Esophagus (tissue), 2 donors: ENCODE measurements at regions not wholly inside any gene's neighbourhood (a gene's known extent, or its start where the extent isn't known, plus 50 kb on each side); places are given as distances from the start of the nearest gene placed in this dataset.
"Not testable (repeated sequence)": the region's sequence is repeated elsewhere in the genome, so short reads cannot be mapped to it uniquely, and the experiment has no call there.

Experiments used
- H3K27ac ChIP-seq, 2 donors: one replicate each; pipeline ENCODE4 v1.5.1; 2013; ENCODE audit warnings: low read depth in 2 of 2, mild to moderate bottlenecking in 2 of 2, inconsistent platforms in 1 of 2, low read length in 1 of 2, moderate library complexity in 1 of 2
- H3K27me3 ChIP-seq, 2 donors: one replicate each; pipeline ENCODE4 v1.6.1; 2013; ENCODE audit warnings: low read length in 2 of 2, control low read depth in 1 of 2, mild to moderate bottlenecking in 1 of 2; ENCODE audit not compliant: insufficient read depth in 2 of 2, control insufficient read depth in 1 of 2
- H3K36me3 ChIP-seq, 2 donors: one replicate each; pipeline ENCODE4 v1.6.1; 2013; ENCODE audit warnings: low read length in 1 of 2; ENCODE audit not compliant: control insufficient read depth in 2 of 2, insufficient read depth in 2 of 2
- H3K4me1 ChIP-seq, 2 donors: one replicate each; pipeline ENCODE4 v1.6.1; 2013; ENCODE audit warnings: low read length in 1 of 2; ENCODE audit not compliant: control insufficient read depth in 2 of 2, insufficient read depth in 2 of 2
- H3K4me3 ChIP-seq, 2 donors: one replicate each; pipeline ENCODE4 v1.5.1; 2013; ENCODE audit warnings: low read length in 2 of 2, mild to moderate bottlenecking in 2 of 2, low read depth in 1 of 2, moderate library complexity in 1 of 2
- H3K9me3 ChIP-seq, 2 donors: one replicate each; pipeline ENCODE4 v1.6.1; 2013; ENCODE audit warnings: mild to moderate bottlenecking in 2 of 2, low read depth in 1 of 2, low read length in 1 of 2, moderate library complexity in 1 of 2; ENCODE audit not compliant: control insufficient read depth in 2 of 2, insufficient read depth in 1 of 2
- WGBS, 2 donors: extraction: QIAGEN DNeasy Blood & Tissue Kit; methylation state at CpG; one replicate each; pipeline ENCODE4 v1.1.7; 2013; 5-methylcytosine and 5-hydroxymethylcytosine counted together
- donor health status: healthy with polysubstance abuse.
- donor health status: Bipolar disorder and iron deficiency.

GRCh38 chr10:120791316-120791715, 59.8 kb upstream of the WDR11 start:
- H3K4me1 ChIP-seq: peaks cover 0 to 2% of the 10 kb centered on the region in 2 donors
- H3K9me3 ChIP-seq: no peaks in the 10 kb centered on the region
- no peaks in the 10 kb centered on the region for H3K27me3 ChIP-seq
- H3K36me3 ChIP-seq: no peaks in the 10 kb centered on the region
- WGBS, 2 donors: 82 to 85% methylated on average over 5 of the region's 5 CpGs
- no peak overlapping the region for H3K27ac ChIP-seq
- no peak overlapping the region for H3K4me3 ChIP-seq

DNA sequence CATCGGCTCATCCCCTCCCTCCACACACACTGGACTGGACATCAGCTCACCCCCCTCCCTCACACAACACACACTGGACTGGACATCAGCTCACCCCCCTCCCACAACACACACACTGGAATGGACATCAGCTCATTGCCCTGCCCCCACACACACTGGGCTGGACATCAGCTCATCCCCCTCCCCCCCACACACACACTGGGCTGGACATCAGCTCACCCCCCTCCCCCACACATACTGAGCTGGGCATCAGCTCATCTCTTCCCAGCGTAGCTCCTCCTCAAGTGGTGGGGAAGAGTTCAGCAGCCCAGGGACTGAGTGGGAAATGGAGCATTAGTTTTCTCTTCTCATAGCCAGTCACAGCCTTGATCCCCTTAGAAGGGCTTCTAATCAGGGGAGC, 58.1 kb upstream of the WDR11 start:
- H3K4me1 ChIP-seq: peaks cover 0 to 2% of the 10 kb centered on the region in 2 donors
- no peaks in the 10 kb centered on the region for H3K9me3 ChIP-seq
- WGBS, 2 donors: 62 to 77% methylated on average over 2 of the region's 2 CpGs
- H3K4me3 ChIP-seq: no peak overlapping the region
- H3K27ac ChIP-seq: no peak overlapping the region
- H3K27me3 ChIP-seq: no peaks in the 10 kb centered on the region
- no peaks in the 10 kb centered on the region for H3K36me3 ChIP-seq

GRCh38 chr10:120794390-120794789, 56.8 kb upstream of the WDR11 start:
- Histone ChIP-seq H3K4me1 (peaks cover 0 to 2% of the 10 kb centered on the region in 2 donors), H3K9me3 (no peaks in the 10 kb centered on the region), H3K27me3 (no peaks in the 10 kb centered on the region), H3K27ac (no peak overlapping the region), H3K4me3 (no peak overlapping the region), H3K36me3 (no peaks in the 10 kb centered on the region)
- WGBS, 2 donors: 90 to 94% methylated on average over 4 of the region's 4 CpGs

DNA sequence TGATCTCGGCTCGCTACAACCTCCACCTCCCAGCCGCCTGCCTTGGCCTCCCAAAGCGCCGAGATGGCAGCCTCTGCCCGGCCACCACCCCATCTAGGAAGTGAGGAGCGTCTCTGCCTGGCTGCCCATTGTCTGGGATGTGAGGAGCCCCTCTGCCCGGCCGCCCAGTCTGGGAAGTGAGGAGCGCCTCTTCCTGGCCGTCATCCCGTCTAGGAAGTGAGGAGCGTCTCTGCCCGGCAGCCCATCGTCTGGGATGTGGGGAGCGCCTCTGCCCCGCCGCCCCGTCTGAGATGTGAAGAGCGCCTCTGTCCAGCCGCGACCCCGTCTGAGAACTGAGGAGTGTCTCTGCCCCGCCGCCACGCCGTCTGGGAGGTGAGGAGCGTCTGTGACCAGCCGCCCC, 52.9 kb upstream of the WDR11 start:
- H3K4me1 ChIP-seq, H3K36me3 ChIP-seq, H3K27me3 ChIP-seq, H3K27ac ChIP-seq, H3K4me3 ChIP-seq, H3K9me3 ChIP-seq: not testable (repeated sequence)
- 96 to 97% methylated on average over 17 to 29 of the region's 29 CpGs for WGBS, 2 donors

GRCh38 chr10:120799849-120800248, 51.3 kb upstream of the WDR11 start:
- no peak overlapping the region for H3K4me3 ChIP-seq

DNA sequence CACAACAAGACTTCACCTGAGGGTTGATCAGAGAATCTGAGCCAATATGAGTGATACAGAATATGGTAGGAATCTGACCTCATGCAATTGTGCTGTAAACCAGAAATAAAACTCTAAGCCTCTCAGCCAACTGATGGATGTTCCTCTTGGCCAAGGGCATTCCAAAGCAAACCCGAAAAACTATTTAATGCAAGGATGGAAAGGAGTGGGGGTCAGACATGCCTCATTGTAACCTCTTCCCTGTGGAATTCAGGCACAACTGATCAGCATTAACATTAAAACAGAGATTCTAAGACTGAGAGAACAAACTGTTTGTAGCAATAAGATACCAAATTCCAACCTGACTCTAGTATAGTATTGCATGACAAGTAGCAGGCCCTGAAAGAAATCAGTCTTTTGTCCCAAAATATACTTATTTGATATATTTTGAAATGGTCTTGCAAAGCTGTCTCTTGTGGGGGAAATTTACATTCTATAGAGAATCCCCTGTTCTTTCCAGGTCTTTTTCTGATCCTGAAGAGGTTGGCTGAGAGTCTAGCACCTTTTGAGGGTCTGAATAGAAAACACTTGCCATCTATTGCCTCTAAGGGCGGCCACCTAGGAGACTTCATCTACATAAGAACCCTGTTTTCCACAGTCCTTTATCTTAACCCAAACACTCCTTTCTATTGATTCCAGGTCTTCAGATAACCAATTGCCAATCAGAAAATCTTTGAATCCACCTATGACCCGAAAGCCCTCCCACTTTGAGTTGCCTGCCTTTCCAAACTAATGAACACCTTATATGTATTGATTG, 50.4 kb upstream of the WDR11 start:
- WGBS, 2 donors: 73 to 81% methylated on average over 3 of the region's 3 CpGs

More at GRCh38 chr10:120799849-120800248, 51.3 kb upstream of the WDR11 start:
- peaks cover 0 to 2% of the 10 kb centered on the region in 2 donors for H3K27me3 ChIP-seq
- no peaks in the 10 kb centered on the region for H3K4me1 ChIP-seq
- no peaks in the 10 kb centered on the region for H3K9me3 ChIP-seq
- WGBS, 2 donors: 52 to 56% methylated on average over 2 of the region's 2 CpGs
- no peaks in the 10 kb centered on the region for H3K36me3 ChIP-seq
- no peak overlapping the region for H3K27ac ChIP-seq

More for the DNA sequence above, 50.4 kb upstream of the WDR11 start:
- Histone ChIP-seq H3K27ac (no peak overlapping the region), H3K27me3 (peaks cover 0 to 2% of the 10 kb centered on the region in 2 donors), H3K36me3 (no peaks in the 10 kb centered on the region), H3K4me1 (no peaks in the 10 kb centered on the region), H3K4me3 (no peak overlapping the region), H3K9me3 (no peaks in the 10 kb centered on the region)
